NCI-H128 (cell line): ENCODE measurements at regions not wholly inside any gene's neighbourhood (a gene's known extent, or its start where the extent isn't known, plus 50 kb on each side); places are given as distances from the start of the nearest gene placed in this dataset.
"Not testable (repeated sequence)": the region's sequence is repeated elsewhere in the genome, so short reads cannot be mapped to it uniquely, and the experiment has no call there.

Experiments used
- DNase-seq: peaks from one replicate; lab custom pipeline; 2025; ENCODE audit not compliant: unreplicated experiment; lab: John Stamatoyannopoulos, UW

GRCh38 chr12:114194066-114194465, 211.9 kb downstream of the TBX5 start:
- DNase-seq: no peak

GRCh38 chr12:114193474-114193873, 212.5 kb downstream of the TBX5 start:
- no peak for DNase-seq

GRCh38 chr12:114192549-114192948, 213.4 kb downstream of the TBX5 start:
- no peak for DNase-seq

- DNase-seq: no peak
Measured at GRCh38 chr12:114192013-114192412, 213.9 kb downstream of the TBX5 start.

GRCh38 chr12:114191581-114191980, 214.4 kb downstream of the TBX5 start:
- DNase-seq: no peak

GRCh38 chr12:114190971-114191370, 215.0 kb downstream of the TBX5 start:
- DNase-seq: no peak

- DNase-seq: no peak
Measured at GRCh38 chr12:114189266-114189665, 216.7 kb downstream of the TBX5 start.

- DNase-seq: no peak
Measured at GRCh38 chr12:114186241-114187002, 219.5 kb downstream of the TBX5 start.

- DNase-seq: no peak
Measured at GRCh38 chr12:114185036-114185435, 218.9 kb upstream of the RBM19 start.

GRCh38 chr12:114174326-114174725, 208.2 kb upstream of the RBM19 start:
- no peak for DNase-seq

GRCh38 chr12:114172135-114172534, 206.0 kb upstream of the RBM19 start:
- no peak for DNase-seq

- no peak for DNase-seq
Measured at GRCh38 chr12:114168061-114168460, 201.9 kb upstream of the RBM19 start.

GRCh38 chr12:114167431-114167830, 201.3 kb upstream of the RBM19 start:
- DNase-seq: no peak

- DNase-seq: no peak
Measured at GRCh38 chr12:114166362-114166761, 200.2 kb upstream of the RBM19 start.

- no peak for DNase-seq
Measured at GRCh38 chr12:114165921-114166320, 199.8 kb upstream of the RBM19 start.

- no peak for DNase-seq
Measured at GRCh38 chr12:114164351-114164750, 198.2 kb upstream of the RBM19 start.

GRCh38 chr12:114163771-114164170, 197.6 kb upstream of the RBM19 start:
- no peak for DNase-seq

GRCh38 chr12:114160445-114160844, 194.3 kb upstream of the RBM19 start:
- DNase-seq: no peak

- no peak for DNase-seq
Measured at GRCh38 chr12:114152890-114153289, 186.8 kb upstream of the RBM19 start.

- DNase-seq: no peak
Measured at GRCh38 chr12:114152066-114152465, 185.9 kb upstream of the RBM19 start.

- not testable (repeated sequence) for DNase-seq
Measured at GRCh38 chr12:114150584-114150983, 184.5 kb upstream of the RBM19 start.

- DNase-seq: no peak
Measured at GRCh38 chr12:114141921-114142564, 175.9 kb upstream of the RBM19 start.

GRCh38 chr12:114140576-114140975, 174.5 kb upstream of the RBM19 start:
- DNase-seq: no peak
